ENCODE measurements at regions not wholly inside any gene's neighbourhood (a gene's known extent, or its start where the extent isn't known, plus 50 kb on each side); places are given as distances from the start of the nearest gene placed in this dataset.
"Not testable (repeated sequence)": the region's sequence is repeated elsewhere in the genome, so short reads cannot be mapped to it uniquely, and the experiment has no call there.

GRCh38 chr6:112437058-112437457, 89.9 kb downstream of the RFPL4B start:
- TF ChIP-seq CTCF (IDR thresholded peaks at IDR 0.05; ENCODE audit: insufficient read depth, low read depth, low read length), result no peak
- no peak for DNase-seq (ENCODE audit: low read depth)
- H3K4me3 ChIP-seq (ENCODE audit: low read depth, low read length), result no peak overlapping the region

GRCh38 chr6:112439010-112439409, 91.9 kb downstream of the RFPL4B start:
- no peak for TF ChIP-seq CTCF (IDR thresholded peaks at IDR 0.05; ENCODE audit: insufficient read depth, low read depth, low read length)
- H3K4me3 ChIP-seq (ENCODE audit: low read depth, low read length), result no peak overlapping the region
- no peak for DNase-seq (ENCODE audit: low read depth)

GRCh38 chr6:112439432-112439831, 92.3 kb downstream of the RFPL4B start:
- no peak overlapping the region for H3K4me3 ChIP-seq (ENCODE audit: low read depth, low read length)
- no peak for TF ChIP-seq CTCF (IDR thresholded peaks at IDR 0.05; ENCODE audit: insufficient read depth, low read depth, low read length)
- no peak for DNase-seq (ENCODE audit: low read depth)

GRCh38 chr6:112441607-112442006, 94.5 kb downstream of the RFPL4B start:
- DNase-seq (ENCODE audit: low read depth), result no peak
- H3K4me3 ChIP-seq (ENCODE audit: low read depth, low read length), result no peak overlapping the region
- TF ChIP-seq CTCF (IDR thresholded peaks at IDR 0.05; ENCODE audit: insufficient read depth, low read depth, low read length), result no peak

- peak; percentile 73 for DNase-seq (ENCODE audit: low read depth)
- no peak for TF ChIP-seq CTCF (IDR thresholded peaks at IDR 0.05; ENCODE audit: insufficient read depth, low read depth, low read length)
- H3K4me3 ChIP-seq (ENCODE audit: low read depth, low read length), result no peak overlapping the region
Observed at GRCh38 chr6:112443179-112444065, 96.3 kb downstream of the RFPL4B start.

- DNase-seq (ENCODE audit: low read depth), result not testable (repeated sequence)
Observed at GRCh38 chr6:112448786-112449185, 101.7 kb downstream of the RFPL4B start.

GRCh38 chr6:112450663-112451062, 103.5 kb downstream of the RFPL4B start:
- TF ChIP-seq CTCF (IDR thresholded peaks at IDR 0.05; ENCODE audit: insufficient read depth, low read depth, low read length), result no peak
- DNase-seq (ENCODE audit: low read depth), result no peak
- no peak overlapping the region for H3K4me3 ChIP-seq (ENCODE audit: low read depth, low read length)

More at GRCh38 chr6:112448786-112449185, 101.7 kb downstream of the RFPL4B start:
- H3K4me3 ChIP-seq (ENCODE audit: low read depth, low read length), result not testable (repeated sequence)

Measured in fibroblast of villous mesenchyme (primary cell).